ENCODE measurements at regions not wholly inside any gene's neighbourhood (a gene's known extent, or its start where the extent isn't known, plus 50 kb on each side); places are given as distances from the start of the nearest gene placed in this dataset.

- DNase-seq = no peak
- no peaks in the 10 kb centered on the region for H3K79me2 ChIP-seq (ENCODE audit: insufficient read depth, low read length)
- no peaks in the 10 kb centered on the region for H3K27me3 ChIP-seq (ENCODE audit: control insufficient read depth in 2 of 2, insufficient read depth in 2 of 2, low read length in 2 of 2)
- no peak overlapping the region for H3K27ac ChIP-seq (ENCODE audit: low read depth in 1 of 2, low read length in 2 of 2)
- H3K27ac Mint-ChIP-seq = no peak overlapping the region
- peaks cover 0 to 9% (median 2%) of the 10 kb centered on the region in 7 donors for H3K9me3 Mint-ChIP-seq
- H3K4me2 ChIP-seq (replicated peaks; ENCODE audit: extremely low read depth, low read length, poor library complexity, severe bottlenecking) = no peak overlapping the region
- no peak overlapping the region for H3K4me3 Mint-ChIP-seq
- intact Hi-C loops (cut with micrococcal nuclease) = no loop called here
- no peak overlapping the region for H3K9ac ChIP-seq (ENCODE audit: insufficient read depth, low read length, poor library complexity, severe bottlenecking)
- H3K27me3 Mint-ChIP-seq (ENCODE audit: low read depth in 3 of 3) = no peaks in the 10 kb centered on the region
- H4K20me1 ChIP-seq (ENCODE audit: insufficient read depth, low read length) = no peaks in the 10 kb centered on the region
- no peaks in the 10 kb centered on the region for H3K36me3 ChIP-seq (replicated peaks in 1 of 2; ENCODE audit: control insufficient read depth in 1 of 2, insufficient read depth in 2 of 2, low read length in 2 of 2)
- H3K4me3 ChIP-seq (replicated peaks in 1 of 3; ENCODE audit: low read depth in 2 of 3, low read length in 3 of 3) = no peak overlapping the region
- no peaks in the 10 kb centered on the region for H3K4me1 ChIP-seq (ENCODE audit: control insufficient read depth in 1 of 2, insufficient read depth in 2 of 2, low read length in 2 of 2)
- H3K36me3 Mint-ChIP-seq = no peaks in the 10 kb centered on the region
- TF ChIP-seq CTCF (IDR thresholded peaks at IDR 0.05) = no peak
- WGBS (ENCODE audit: insufficient coverage) = 85% methylated on average over 2 of the region's 5 CpGs
- H3K9me3 ChIP-seq (replicated peaks in 1 of 2; ENCODE audit: control insufficient read depth in 1 of 2, insufficient read depth in 1 of 2, low read length in 2 of 2) = peaks cover 3% of the 10 kb centered on the region in 2 donors
- H3K4me1 Mint-ChIP-seq = no peaks in the 10 kb centered on the region
- no peak overlapping the region for H2AFZ ChIP-seq (ENCODE audit: insufficient read depth, low read depth, low read length, poor library complexity, severe bottlenecking)
Measured at GRCh38 chr21:21973806-21974205, 975.6 kb downstream of the NCAM2 start.

GRCh38 chr21:21996891-21997290 is 998.7 kb downstream of the NCAM2 start:
- Histone ChIP-seq H3K27ac (ENCODE audit: low read depth in 1 of 2, low read length in 2 of 2) (no peak overlapping the region), H4K20me1 (ENCODE audit: insufficient read depth, low read length) (no peaks in the 10 kb centered on the region), H3K4me3 (replicated peaks in 1 of 3; ENCODE audit: low read depth in 2 of 3, low read length in 3 of 3) (no peak overlapping the region), H3K9me3 (replicated peaks in 1 of 2; ENCODE audit: control insufficient read depth in 1 of 2, insufficient read depth in 1 of 2, low read length in 2 of 2) (peaks cover 21 to 23% of the 10 kb centered on the region in 2 donors), H3K79me2 (ENCODE audit: insufficient read depth, low read length) (no peaks in the 10 kb centered on the region), H3K4me2 (replicated peaks; ENCODE audit: extremely low read depth, low read length, poor library complexity, severe bottlenecking) (no peak overlapping the region), H3K4me1 (ENCODE audit: control insufficient read depth in 1 of 2, insufficient read depth in 2 of 2, low read length in 2 of 2) (no peaks in the 10 kb centered on the region), H3K9ac (ENCODE audit: insufficient read depth, low read length, poor library complexity, severe bottlenecking) (no peak overlapping the region), H3K36me3 (replicated peaks in 1 of 2; ENCODE audit: control insufficient read depth in 1 of 2, insufficient read depth in 2 of 2, low read length in 2 of 2) (no peaks in the 10 kb centered on the region), H2AFZ (ENCODE audit: insufficient read depth, low read depth, low read length, poor library complexity, severe bottlenecking) (no peak overlapping the region), H3K27me3 (ENCODE audit: control insufficient read depth in 2 of 2, insufficient read depth in 2 of 2, low read length in 2 of 2) (no peaks in the 10 kb centered on the region)
- Mint-ChIP-seq H3K27me3 (ENCODE audit: low read depth in 3 of 3) (peaks cover 0 to 1% (median 0%) of the 10 kb centered on the region in 3 donors), H3K36me3 (no peaks in the 10 kb centered on the region), H3K4me1 (no peaks in the 10 kb centered on the region), H3K27ac (no peak overlapping the region), H3K9me3 (peaks cover 2 to 21% (median 10%) of the 10 kb centered on the region in 7 donors), H3K4me3 (no peak overlapping the region)
- WGBS (ENCODE audit: insufficient coverage) = 100% methylated on average over 2 of the region's 3 CpGs
- TF ChIP-seq CTCF (IDR thresholded peaks at IDR 0.05) = no peak
- DNase-seq = no peak
- intact Hi-C loops (cut with micrococcal nuclease) = no loop called here
